ENCODE measurements at regions not wholly inside any gene's neighbourhood (a gene's known extent, or its start where the extent isn't known, plus 50 kb on each side); places are given as distances from the start of the nearest gene placed in this dataset.
"Not testable (repeated sequence)": the region's sequence is repeated elsewhere in the genome, so short reads cannot be mapped to it uniquely, and the experiment has no call there.

- TF ChIP-seq CTCF (IDR thresholded peaks at IDR 0.05) (no peak), POLR2A (IDR thresholded peaks at IDR 0.05) (no peak)
- DNase-seq = no peak
- no peaks in the 10 kb centered on the region for H3K27me3 ChIP-seq
- no peaks in the 10 kb centered on the region for H3K36me3 ChIP-seq
- intact Hi-C loops (cut with DNase I) = no loop called here
- peaks cover 0 to 25% (median 10%) of the 10 kb centered on the region in 3 donors for H3K9me3 ChIP-seq
- H3K27ac ChIP-seq = no peak overlapping the region
- H3K4me1 ChIP-seq = no peaks in the 10 kb centered on the region
- H3K4me3 ChIP-seq = no peak overlapping the region
These were observed 80.4 kb downstream of the MSTN start for GRCh38 chr2:189982087-189982486.

- H3K4me3 ChIP-seq; H3K27me3 ChIP-seq; H3K36me3 ChIP-seq; H3K4me1 ChIP-seq; DNase-seq; H3K27ac ChIP-seq; intact Hi-C loops (cut with DNase I): not testable (repeated sequence)
- 81 to 88% methylated on average over 5 to 6 of the region's 11 CpGs for WGBS, 2 donors
- H3K9me3 ChIP-seq = peaks cover 0 to 12% (median 0%) of the 10 kb centered on the region in 3 donors
These were observed 86.0 kb downstream of the MSTN start for GRCh38 chr2:189976488-189976887.

GRCh38 chr2:189960346-189960745 is 102.2 kb downstream of the MSTN start:
- no peak for DNase-seq
- no peaks in the 10 kb centered on the region for H3K4me1 ChIP-seq
- no peak overlapping the region for H3K27ac ChIP-seq
- intact Hi-C loops (cut with DNase I) = no loop called here
- TF ChIP-seq CTCF (IDR thresholded peaks at IDR 0.05) = no peak
- no peak for TF ChIP-seq POLR2A (IDR thresholded peaks at IDR 0.05)
- no peak overlapping the region for H3K4me3 ChIP-seq
- 20 to 29% methylated on average over 1 of the region's 1 CpG for WGBS, 2 donors
- no peaks in the 10 kb centered on the region for H3K27me3 ChIP-seq
- no peaks in the 10 kb centered on the region for H3K36me3 ChIP-seq
- H3K9me3 ChIP-seq = no peaks in the 10 kb centered on the region

GRCh38 chr2:189959450-189959849 is 103.1 kb downstream of the MSTN start:
- DNase-seq = no peak
- no peaks in the 10 kb centered on the region for H3K4me1 ChIP-seq
- no peaks in the 10 kb centered on the region for H3K9me3 ChIP-seq
- H3K27me3 ChIP-seq = no peaks in the 10 kb centered on the region
- no peak overlapping the region for H3K4me3 ChIP-seq
- TF ChIP-seq CTCF (IDR thresholded peaks at IDR 0.05) (no peak), POLR2A (IDR thresholded peaks at IDR 0.05) (no peak)
- intact Hi-C loops (cut with DNase I) = no loop called here
- H3K27ac ChIP-seq = no peak overlapping the region
- no peaks in the 10 kb centered on the region for H3K36me3 ChIP-seq

GRCh38 chr2:189954989-189955388 is 107.5 kb downstream of the MSTN start:
- no peaks in the 10 kb centered on the region for H3K36me3 ChIP-seq
- no peak for DNase-seq
- intact Hi-C loops (cut with DNase I) = no loop called here
- no peaks in the 10 kb centered on the region for H3K4me1 ChIP-seq
- no peak overlapping the region for H3K4me3 ChIP-seq
- no peaks in the 10 kb centered on the region for H3K9me3 ChIP-seq
- no peaks in the 10 kb centered on the region for H3K27me3 ChIP-seq
- no peak overlapping the region for H3K27ac ChIP-seq
- 35 to 37% methylated on average over 3 of the region's 3 CpGs for WGBS, 2 donors
- no peak for TF ChIP-seq POLR2A (IDR thresholded peaks at IDR 0.05)

- no peak for DNase-seq
- H3K9me3 ChIP-seq = no peaks in the 10 kb centered on the region
- WGBS, 2 donors = 69 to 79% methylated on average over 3 of the region's 3 CpGs
- TF ChIP-seq POLR2A (IDR thresholded peaks at IDR 0.05) (no peak), CTCF (IDR thresholded peaks at IDR 0.05) (no peak)
- H3K4me1 ChIP-seq = no peaks in the 10 kb centered on the region
- no peak overlapping the region for H3K27ac ChIP-seq
- no peak overlapping the region for H3K4me3 ChIP-seq
- H3K27me3 ChIP-seq = no peaks in the 10 kb centered on the region
- H3K36me3 ChIP-seq = no peaks in the 10 kb centered on the region
- intact Hi-C loops (cut with DNase I) = no loop called here
These were observed 109.9 kb downstream of the MSTN start for GRCh38 chr2:189952536-189953109.
